GM12878 (cell line): ENCODE measurements at regions not wholly inside any gene's neighbourhood (a gene's known extent, or its start where the extent isn't known, plus 50 kb on each side); places are given as distances from the start of the nearest gene placed in this dataset.
"Not testable (repeated sequence)": the region's sequence is repeated elsewhere in the genome, so short reads cannot be mapped to it uniquely, and the experiment has no call there.

Experiments used
- ATAC-seq: fragments of 200-7000 bp; cut with Tn5 transposase; 3 replicates; pipeline ENCODE4 v1.9.1; 2020; ENCODE audit warnings: mild to moderate bottlenecking, moderate library complexity
- BruUV-seq: library from RNA; stranded (reverse); fragments of 400-500 nt; replicated peaks from 2 replicates; lab custom pipeline; 2021; lab: Mats Ljungman, UMichigan
- CTCF ChIA-PET: fragments of 300-600 bp; sonication (Branson Sonifier 250); formaldehyde crosslinking; extraction: SDS; loops from one replicate; lab custom pipeline; 2021; ENCODE audit warnings: inconsistent platforms; lab: Yijun Ruan, JAX
- POLR2A ChIA-PET: fragments of 350-600 bp; formaldehyde crosslinking; extraction: SDS; loops from one replicate; lab custom pipeline; 2021; ENCODE audit warnings: inconsistent platforms; lab: Charles Lee
- RAD21 ChIA-PET: fragments of 300-600 bp; sonication (Branson Sonifier 250); formaldehyde crosslinking; loops from one replicate; lab custom pipeline; 2023; ENCODE audit warnings: antibody characterized with exemption; ENCODE audit not compliant: unreplicated experiment; lab: Charles Lee
- SMC1A ChIA-PET: fragments of 300-600 bp; sonication (Branson Sonifier 250); formaldehyde crosslinking; loops from one replicate; lab custom pipeline; 2023; ENCODE audit not compliant: unreplicated experiment, uncharacterized antibody; lab: Charles Lee
- DNase-seq: peaks from one replicate; pipeline ENCODE4 v3.0.0-alpha.2; 2011; ENCODE audit warnings: low read depth, low spot score
- FAIRE-seq: peaks from 3 replicates; lab custom pipeline; 2011; peaks lifted over from hg19 to GRCh38; lab: Jason Lieb, UNC
- H2AFZ ChIP-seq: 2 replicates; pipeline ENCODE4 v1.6.0; 2011; ENCODE audit warnings: low read depth, low read length, control low read depth; ENCODE audit not compliant: control insufficient read depth
- H3K27ac ChIP-seq: 2 replicates; pipeline ENCODE4 v1.5.1; 2011; ENCODE audit warnings: control low read depth; ENCODE audit not compliant: control insufficient read depth, insufficient read depth
- H3K27me3 ChIP-seq, 2 experiments: replicated peaks in 1 of 2; 2 replicates each; pipeline versions ENCODE4 v1.6.0 to v1.6.1; 2011; ENCODE audit warnings: low read length in 1 of 2; ENCODE audit not compliant: control insufficient read depth in 2 of 2, insufficient read depth in 2 of 2
- H3K36me3 ChIP-seq, 2 experiments: 2 replicates each; pipeline ENCODE4 v1.5.1; 2011; ENCODE audit warnings: low read length in 1 of 2; ENCODE audit not compliant: control insufficient read depth in 2 of 2, insufficient read depth in 2 of 2
- H3K4me1 ChIP-seq: 2 replicates; pipeline ENCODE4 v1.6.1; 2011; ENCODE audit warnings: mild to moderate bottlenecking, low read length, moderate library complexity, mixed read lengths; ENCODE audit not compliant: control insufficient read depth, insufficient read depth
- H3K4me2 ChIP-seq: 2 replicates; pipeline ENCODE4 v1.6.0; 2011; ENCODE audit warnings: control low read depth; ENCODE audit not compliant: control insufficient read depth, insufficient read depth
- H3K4me3 ChIP-seq: fragments of 200-600 bp; sonication (generic); 2 replicates; pipeline ENCODE4 v1.5.1; 2016
- H3K79me2 ChIP-seq: 2 replicates; pipeline ENCODE4 v1.6.0; 2011; ENCODE audit warnings: low read length; ENCODE audit not compliant: control insufficient read depth, insufficient read depth
- H3K9ac ChIP-seq: 2 replicates; pipeline ENCODE4 v1.8.0; 2011; ENCODE audit warnings: low read length, control low read depth, mixed read lengths; ENCODE audit not compliant: control insufficient read depth, insufficient read depth
- H3K9me3 ChIP-seq: replicated peaks from 3 replicates; pipeline ENCODE4 v1.5.1; 2011; ENCODE audit warnings: mild to moderate bottlenecking, low read length; ENCODE audit not compliant: control insufficient read depth, insufficient read depth
- H4K20me1 ChIP-seq: 2 replicates; pipeline ENCODE4 v1.6.0; 2011; ENCODE audit not compliant: control insufficient read depth, insufficient read depth
- BHLHE40 ChIP-seq, 2 experiments: fragments of 450-650 bp in 1 of 2; IDR thresholded peaks; 2 replicates each; pipeline ENCODE4 v1.6.1; 2011 to 2017; ENCODE audit warnings: low read depth in 2 of 2, borderline replicate concordance in 1 of 2, improper control_type of control experiment in 1 of 2, low read length in 1 of 2, mild to moderate bottlenecking in 1 of 2
- HSF1 ChIP-seq: fragments of 150-350 bp; IDR thresholded peaks from 2 replicates; pipeline ENCODE4 v1.6.1; 2014; ENCODE audit warnings: mild to moderate bottlenecking, low read depth, low read length
- NFIC ChIP-seq: IDR thresholded peaks from 2 replicates; pipeline ENCODE4 v1.6.1; 2012; ENCODE audit warnings: low read depth, mild to moderate bottlenecking, inconsistent platforms, low read length, moderate library complexity
- NRF1 ChIP-seq: conservative IDR thresholded peaks from 2 replicates; pipeline ENCODE4 v1.6.1; 2011; ENCODE audit warnings: mild to moderate bottlenecking, low read depth, low read length, improper control_type of control experiment
- SUZ12 ChIP-seq: fragments of 200-600 bp; sonication (generic); IDR thresholded peaks from one replicate; pipeline ENCODE4 v1.6.1; 2018; ENCODE audit warnings: antibody characterized with exemption, mild to moderate bottlenecking; ENCODE audit not compliant: unreplicated experiment
- TCF12 ChIP-seq: IDR thresholded peaks from 2 replicates; pipeline ENCODE4 v1.6.1; 2011; ENCODE audit warnings: low read depth, mild to moderate bottlenecking, low read length
- USF2 ChIP-seq: IDR thresholded peaks from 2 replicates; pipeline ENCODE4 v1.6.1; 2011; ENCODE audit warnings: low read depth, low read length, improper control_type of control experiment, borderline replicate concordance
- ZBTB11 ChIP-seq: fragments of 450-650 bp; formaldehyde crosslinking; IDR thresholded peaks from 2 replicates; pipeline ENCODE4 v1.5.0; 2022; ENCODE audit warnings: mild to moderate bottlenecking, missing genetic modification characterization
- ZSCAN29 ChIP-seq: fragments of 450-650 bp; IDR thresholded peaks from 2 replicates; pipeline ENCODE4 v1.6.1; 2017; ENCODE audit warnings: mild to moderate bottlenecking, moderate library complexity
- WGBS: methylation state at CpG from one replicate; pipeline ENCODE4 v1.1.6; 2016; ENCODE audit warnings: low lambda C conversion rate; ENCODE audit not compliant: insufficient replicate concordance, insufficient coverage; ENCODE audit errors: missing lambda C conversion rate; 5-methylcytosine and 5-hydroxymethylcytosine counted together
- in situ Hi-C: fragments of 300-500 bp; cut with MboI; formaldehyde crosslinking; loops from 9 replicates; pipeline ENCODE4 v1.14.3; 2018; ENCODE audit warnings: mixed read lengths
- intact Hi-C: fragments of 100-400 bp; cut with micrococcal nuclease; formaldehyde crosslinking; loops from one replicate; pipeline ENCODE4 v1.14.2; 2022; ENCODE audit not compliant: unreplicated experiment

- no peak for TF ChIP-seq ZBTB11 (CRISPR knock-in tag)
- no peak for TF ChIP-seq HSF1
- no peak for TF ChIP-seq NFIC
- TF ChIP-seq NRF1, result no peak
- no peak for TF ChIP-seq ZSCAN29
- TF ChIP-seq USF2, result no peak
Measured at GRCh38 chr1:221998781-221999180, 256.9 kb upstream of the DUSP10 start (continued).

- H3K79me2 ChIP-seq, result no peaks in the 10 kb centered on the region
- H4K20me1 ChIP-seq, result no peaks in the 10 kb centered on the region
- H3K9ac ChIP-seq, result no peak overlapping the region
- H3K4me2 ChIP-seq, result no peak overlapping the region
- H3K4me1 ChIP-seq, result peaks cover 7% of the 10 kb centered on the region
- FAIRE-seq (no peak), DNase-seq (no peak), ATAC-seq (no peak)
- intact Hi-C loops, result no loop called here
- 98% methylated on average over 2 of the region's 2 CpGs for WGBS
- no TSS peak for BruUV-seq
- H3K27ac ChIP-seq, result no peak overlapping the region
- CTCF ChIA-PET, result no interaction called here
- SMC1A ChIA-PET, result no interaction called here
- in situ Hi-C loops, result no loop called here
- no peak overlapping the region for H2AFZ ChIP-seq
- H3K36me3 ChIP-seq, result no peaks in the 10 kb centered on the region
- POLR2A ChIA-PET, result no interaction called here
- RAD21 ChIA-PET, result interaction anchor here (0.6 kb wide), 1 partner anchor 221 kb away, joined by 3 read pairs; no protein-coding TSS in a partner anchor
- no peak overlapping the region for H3K4me3 ChIP-seq
- TF ChIP-seq BHLHE40 (IDR thresholded peaks at IDR 0.05; ENCODE audit: borderline replicate concordance in 1 of 2, low read depth in 2 of 2, low read length in 1 of 2) (no peak), TCF12 (no peak), SUZ12 (no peak)
- H3K27me3 ChIP-seq, result no peaks in the 10 kb centered on the region
- H3K9me3 ChIP-seq, result no peaks in the 10 kb centered on the region; the same call in 2 of the 3 replicates
Measured at GRCh38 chr1:221998186-221998612, 256.3 kb upstream of the DUSP10 start.

GRCh38 chr1:221997012-221997411 is 255.1 kb upstream of the DUSP10 start:
- BruUV-seq, RAD21 ChIA-PET: not testable (repeated sequence)

More at GRCh38 chr1:221997012-221997411, 255.1 kb upstream of the DUSP10 start:
- H3K27me3 ChIP-seq, FAIRE-seq, H2AFZ ChIP-seq, intact Hi-C loops, in situ Hi-C loops, ATAC-seq, H3K79me2 ChIP-seq, H3K36me3 ChIP-seq, DNase-seq, H3K9ac ChIP-seq, POLR2A ChIA-PET, H3K9me3 ChIP-seq, H3K4me3 ChIP-seq, H3K4me2 ChIP-seq, H3K27ac ChIP-seq, H4K20me1 ChIP-seq: not testable (repeated sequence)
- peaks cover 10% of the 10 kb centered on the region for H3K4me1 ChIP-seq
- SMC1A ChIA-PET, result interaction anchor here (1.3 kb wide), 1 partner anchor 12 kb away, joined by 4 read pairs; no protein-coding TSS in a partner anchor
- WGBS, result 100% methylated on average over 1 of the region's 1 CpG
- CTCF ChIA-PET, result interaction anchor here (2.3 kb wide), 1 partner anchor 17 kb away, joined by 5 read pairs; no protein-coding TSS in a partner anchor
